CD4-positive, alpha-beta memory T cell (primary cell): ENCODE measurements at regions not wholly inside any gene's neighbourhood (a gene's known extent, or its start where the extent isn't known, plus 50 kb on each side); places are given as distances from the start of the nearest gene placed in this dataset.
A peak's percentile ranks its signal among the peaks of the same experiment; 100 is the strongest.

Experiments
- CTCF ChIA-PET: fragments of 350-600 bp; sonication (Branson Sonifier 250); formaldehyde crosslinking; loops from one replicate; lab custom pipeline; 2021; ENCODE audit warnings: inconsistent platforms; ENCODE audit not compliant: partially characterized antibody; lab: Charles Lee
- POLR2A ChIA-PET: fragments of 350-600 bp; sonication (Branson Sonifier 250); formaldehyde crosslinking; loops from one replicate; lab custom pipeline; 2021; ENCODE audit not compliant: partially characterized antibody; lab: Charles Lee
- DNase-seq, 5 donors: peaks; one replicate each; pipeline versions ENCODE4 v3.0.0 to v3.0.0-alpha.2; 2020 to 2022; ENCODE audit warnings: mixed read lengths in 1 of 5
- H3K27ac ChIP-seq: one replicate; pipeline ENCODE4 v1.7.0; 2013; ENCODE audit warnings: low read depth, low read length
- H3K27me3 ChIP-seq: 2 replicates; pipeline ENCODE4 v1.7.0; 2013; ENCODE audit warnings: mild to moderate bottlenecking, low read length, moderate library complexity; ENCODE audit not compliant: insufficient read depth
- H3K36me3 ChIP-seq: 2 replicates; pipeline ENCODE4 v1.7.0; 2013; ENCODE audit warnings: mild to moderate bottlenecking, low read length, moderate library complexity; ENCODE audit not compliant: insufficient read depth
- H3K4me1 ChIP-seq: 2 replicates; pipeline ENCODE4 v1.7.0; 2013; ENCODE audit warnings: mild to moderate bottlenecking, low read length, moderate library complexity; ENCODE audit not compliant: insufficient read depth
- H3K4me3 ChIP-seq, 2 donors: one replicate each; pipeline ENCODE4 v1.7.0; 2013; ENCODE audit warnings: low read length in 2 of 2, mild to moderate bottlenecking in 1 of 2
- H3K9me3 ChIP-seq, 2 donors: one replicate each; pipeline ENCODE4 v1.7.0; 2013; ENCODE audit warnings: low read length in 2 of 2, control low read depth in 1 of 2; ENCODE audit not compliant: control insufficient read depth in 1 of 2
- H3K27ac Mint-ChIP-seq, 7 donors: one replicate each; pipeline ENCODE4 v1.8.0; 2020 to 2021; ENCODE audit warnings: mixed read lengths in 7 of 7, mild to moderate bottlenecking in 6 of 7, inconsistent platforms in 3 of 7, moderate library complexity in 3 of 7
- H3K27me3 Mint-ChIP-seq, 2 donors: one replicate each; pipeline ENCODE4 v1.8.0; 2020 to 2021; ENCODE audit warnings: mixed read lengths in 2 of 2
- H3K36me3 Mint-ChIP-seq, 2 donors: one replicate each; pipeline ENCODE4 v1.8.0; 2020 to 2021; ENCODE audit warnings: mixed read lengths in 2 of 2, inconsistent platforms in 1 of 2, mild to moderate bottlenecking in 1 of 2
- H3K4me1 Mint-ChIP-seq, 4 donors: one replicate each; pipeline ENCODE4 v1.8.0; 2020 to 2021; ENCODE audit warnings: mixed read lengths in 4 of 4, mild to moderate bottlenecking in 1 of 4
- H3K4me3 Mint-ChIP-seq, 8 donors: one replicate each; pipeline ENCODE4 v1.8.0; 2020 to 2021; ENCODE audit warnings: mixed read lengths in 8 of 8, mild to moderate bottlenecking in 7 of 8, moderate library complexity in 6 of 8, inconsistent platforms in 3 of 8
- H3K9me3 Mint-ChIP-seq, 8 donors: one replicate each; pipeline ENCODE4 v1.8.0; 2020 to 2021; ENCODE audit warnings: mixed read lengths in 8 of 8, mild to moderate bottlenecking in 5 of 8, inconsistent platforms in 3 of 8, moderate library complexity in 1 of 8
- intact Hi-C: fragments of 100-400 bp; cut with micrococcal nuclease; formaldehyde crosslinking; loops from one replicate; pipeline ENCODE4 v1.15.1; 2023

GRCh38 chr2:7976206-7976605, 705.6 kb upstream of the ID2 start:
- Histone ChIP-seq H3K27me3 (no peaks in the 10 kb centered on the region), H3K36me3 (no peaks in the 10 kb centered on the region), H3K9me3 (no peaks in the 10 kb centered on the region), H3K27ac (no peak overlapping the region), H3K4me3 (no peak overlapping the region), H3K4me1 (peaks cover 11% of the 10 kb centered on the region)
- no peaks in the 10 kb centered on the region for H3K36me3 Mint-ChIP-seq
- intact Hi-C loops = no loop called here
- ChIA-PET POLR2A (no interaction called here), CTCF (no interaction called here)
- H3K27ac Mint-ChIP-seq = no peak overlapping the region
- DNase-seq = no peak
- H3K9me3 Mint-ChIP-seq = peaks cover 0 to 2% (median 0%) of the 10 kb centered on the region in 8 donors
- no peak overlapping the region for H3K4me3 Mint-ChIP-seq
- H3K27me3 Mint-ChIP-seq = peaks cover 0 to 2% of the 10 kb centered on the region in 2 donors
- peaks cover 0 to 11% (median 4%) of the 10 kb centered on the region in 4 donors for H3K4me1 Mint-ChIP-seq

- Histone ChIP-seq H3K4me3 (no peak overlapping the region), H3K4me1 (peaks cover 11% of the 10 kb centered on the region), H3K27ac (no peak overlapping the region), H3K27me3 (no peaks in the 10 kb centered on the region), H3K9me3 (no peaks in the 10 kb centered on the region), H3K36me3 (no peaks in the 10 kb centered on the region)
- H3K27me3 Mint-ChIP-seq = peaks cover 0 to 2% of the 10 kb centered on the region in 2 donors
- peak in 1 of 5 donors; percentile 6 for DNase-seq
- peaks cover 0 to 11% (median 4%) of the 10 kb centered on the region in 4 donors for H3K4me1 Mint-ChIP-seq
- H3K27ac Mint-ChIP-seq = peak overlapping the region in 2 of 7 donors; percentile 35 to 53
- peak overlapping the region in 1 of 8 donors; percentile 9 for H3K4me3 Mint-ChIP-seq
- POLR2A ChIA-PET = no interaction called here
- CTCF ChIA-PET = no interaction called here
- H3K9me3 Mint-ChIP-seq = peaks cover 0 to 5% (median under 1%) of the 10 kb centered on the region in 8 donors
- no peaks in the 10 kb centered on the region for H3K36me3 Mint-ChIP-seq
- intact Hi-C loops = no loop called here
Measured at GRCh38 chr2:7977981-7978380, 703.9 kb upstream of the ID2 start.

GRCh38 chr2:7982054-7982453, 699.8 kb upstream of the ID2 start:
- no peak overlapping the region for H3K4me3 ChIP-seq
- no peak overlapping the region for H3K27ac ChIP-seq
- H3K27me3 Mint-ChIP-seq = no peaks in the 10 kb centered on the region
- H3K9me3 Mint-ChIP-seq = peaks cover 0 to 5% (median 2%) of the 10 kb centered on the region in 8 donors
- POLR2A ChIA-PET = no interaction called here
- H3K36me3 ChIP-seq = no peaks in the 10 kb centered on the region
- H3K9me3 ChIP-seq = no peaks in the 10 kb centered on the region
- no peaks in the 10 kb centered on the region for H3K27me3 ChIP-seq
- no peaks in the 10 kb centered on the region for H3K36me3 Mint-ChIP-seq
- intact Hi-C loops = no loop called here
- peaks cover 11% of the 10 kb centered on the region for H3K4me1 ChIP-seq
- no peak for DNase-seq
- H3K4me3 Mint-ChIP-seq = no peak overlapping the region
- peak overlapping the region in 1 of 7 donors; percentile 53 for H3K27ac Mint-ChIP-seq
- CTCF ChIA-PET = no interaction called here
- peaks cover 7 to 11% (median 8%) of the 10 kb centered on the region in 4 donors for H3K4me1 Mint-ChIP-seq

- peaks cover under 1 to 7% (median 5%) of the 10 kb centered on the region in 4 donors for H3K4me1 Mint-ChIP-seq
- no peak overlapping the region for H3K4me3 ChIP-seq
- intact Hi-C loops = no loop called here
- peaks cover 0 to 5% (median 2%) of the 10 kb centered on the region in 8 donors for H3K9me3 Mint-ChIP-seq
- ChIA-PET CTCF (interaction anchor here (0.6 to 1.4 kb wide), 2 partner anchors 12 to 132 kb away, joined by 3 read pairs; no protein-coding TSS in a partner anchor), POLR2A (no interaction called here)
- DNase-seq = no peak
- H3K27ac ChIP-seq = no peak overlapping the region
- H3K36me3 Mint-ChIP-seq = no peaks in the 10 kb centered on the region
- no peaks in the 10 kb centered on the region for H3K27me3 Mint-ChIP-seq
- no peaks in the 10 kb centered on the region for H3K36me3 ChIP-seq
- H3K9me3 ChIP-seq = no peaks in the 10 kb centered on the region
- peaks cover under 1% of the 10 kb centered on the region for H3K4me1 ChIP-seq
- H3K27me3 ChIP-seq = no peaks in the 10 kb centered on the region
- H3K4me3 Mint-ChIP-seq = no peak overlapping the region
- no peak overlapping the region for H3K27ac Mint-ChIP-seq
Measured at GRCh38 chr2:7983451-7983850, 698.4 kb upstream of the ID2 start.

GRCh38 chr2:7983912-7984311, 697.9 kb upstream of the ID2 start:
- Mint-ChIP-seq H3K27me3 (no peaks in the 10 kb centered on the region), H3K27ac (no peak overlapping the region), H3K4me1 (peaks cover 0 to 7% (median 4%) of the 10 kb centered on the region in 4 donors), H3K9me3 (peaks cover 0 to 5% (median 2%) of the 10 kb centered on the region in 8 donors), H3K4me3 (no peak overlapping the region), H3K36me3 (no peaks in the 10 kb centered on the region)
- no peaks in the 10 kb centered on the region for H3K9me3 ChIP-seq
- no peaks in the 10 kb centered on the region for H3K36me3 ChIP-seq
- intact Hi-C loops = no loop called here
- ChIA-PET CTCF (interaction anchor here (1.4 kb wide), 1 partner anchor 13 kb away, joined by 3 read pairs; no protein-coding TSS in a partner anchor), POLR2A (no interaction called here)
- H3K4me3 ChIP-seq = no peak overlapping the region
- H3K4me1 ChIP-seq = no peaks in the 10 kb centered on the region
- no peak for DNase-seq
- no peak overlapping the region for H3K27ac ChIP-seq
- H3K27me3 ChIP-seq = no peaks in the 10 kb centered on the region

GRCh38 chr2:7984693-7985353, 697.0 kb upstream of the ID2 start:
- POLR2A ChIA-PET = no interaction called here
- Mint-ChIP-seq H3K9me3 (peaks cover 0 to 3% (median 2%) of the 10 kb centered on the region in 8 donors), H3K4me1 (peaks cover 0 to 7% (median 4%) of the 10 kb centered on the region in 4 donors), H3K27me3 (no peaks in the 10 kb centered on the region), H3K27ac (no peak overlapping the region), H3K4me3 (peak overlapping the region in 1 of 8 donors; percentile 41), H3K36me3 (no peaks in the 10 kb centered on the region)
- Histone ChIP-seq H3K36me3 (no peaks in the 10 kb centered on the region), H3K4me3 (no peak overlapping the region), H3K4me1 (no peaks in the 10 kb centered on the region), H3K9me3 (no peaks in the 10 kb centered on the region), H3K27me3 (no peaks in the 10 kb centered on the region), H3K27ac (no peak overlapping the region)
- DNase-seq = no peak
- intact Hi-C loops = no loop called here
- CTCF ChIA-PET = no interaction called here

- Histone ChIP-seq H3K27ac (no peak overlapping the region), H3K9me3 (no peaks in the 10 kb centered on the region), H3K4me3 (no peak overlapping the region), H3K27me3 (no peaks in the 10 kb centered on the region), H3K36me3 (no peaks in the 10 kb centered on the region), H3K4me1 (no peaks in the 10 kb centered on the region)
- Mint-ChIP-seq H3K4me3 (no peak overlapping the region), H3K36me3 (no peaks in the 10 kb centered on the region), H3K4me1 (peaks cover 0 to 7% (median 4%) of the 10 kb centered on the region in 4 donors), H3K27ac (no peak overlapping the region), H3K9me3 (peaks cover 0 to 3% (median 2%) of the 10 kb centered on the region in 8 donors), H3K27me3 (no peaks in the 10 kb centered on the region)
- DNase-seq = no peak
- POLR2A ChIA-PET = no interaction called here
- CTCF ChIA-PET = no interaction called here
- intact Hi-C loops = no loop called here
Measured at GRCh38 chr2:7986431-7986830, 695.4 kb upstream of the ID2 start.
